HG03354 (cell line): ENCODE measurements at regions not wholly inside any gene's neighbourhood (a gene's known extent, or its start where the extent isn't known, plus 50 kb on each side); places are given as distances from the start of the nearest gene placed in this dataset.
"Not testable (repeated sequence)": the region's sequence is repeated elsewhere in the genome, so short reads cannot be mapped to it uniquely, and the experiment has no call there.

Experiments
- ATAC-seq: cut with Tn5 transposase; IDR thresholded peaks from one replicate; pipeline ENCODE4 v1.9.1; 2021; ENCODE audit warnings: mild to moderate bottlenecking; ENCODE audit not compliant: unreplicated experiment, poor library complexity, severe bottlenecking

- no peak for ATAC-seq
These were observed 101.8 kb downstream of the NUFIP1 start for GRCh38 chr13:44887515-44887914.

GRCh38 chr13:44884076-44884729 is 105.1 kb downstream of the NUFIP1 start:
- ATAC-seq = no peak

- ATAC-seq = no peak
These were observed 109.7 kb downstream of the NUFIP1 start for GRCh38 chr13:44879452-44880058.

GRCh38 chr13:44876782-44877324 is 112.4 kb downstream of the NUFIP1 start:
- no peak for ATAC-seq

GRCh38 chr13:44874886-44875630 is 114.2 kb downstream of the NUFIP1 start:
- ATAC-seq = no peak

GRCh38 chr13:44874176-44874575 is 115.1 kb downstream of the NUFIP1 start:
- ATAC-seq = no peak

GRCh38 chr13:44873461-44873860 is 115.8 kb downstream of the NUFIP1 start:
- no peak for ATAC-seq

- no peak for ATAC-seq
These were observed 116.5 kb downstream of the NUFIP1 start for GRCh38 chr13:44872751-44873150.

GRCh38 chr13:44870456-44870929 is 118.8 kb downstream of the NUFIP1 start:
- ATAC-seq = no peak

- no peak for ATAC-seq
These were observed 120.1 kb downstream of the NUFIP1 start for GRCh38 chr13:44869167-44869566.

- peak; percentile 93 for ATAC-seq
These were observed 120.9 kb downstream of the NUFIP1 start for GRCh38 chr13:44868397-44868796.

GRCh38 chr13:44867825-44868224 is 121.4 kb downstream of the NUFIP1 start:
- ATAC-seq = no peak

- no peak for ATAC-seq
These were observed 122.8 kb downstream of the NUFIP1 start for GRCh38 chr13:44866411-44866911.

GRCh38 chr13:44865722-44866410 is 123.4 kb downstream of the NUFIP1 start:
- no peak for ATAC-seq

- ATAC-seq = not testable (repeated sequence)
These were observed 125.6 kb downstream of the NUFIP1 start for GRCh38 chr13:44863641-44864040.

GRCh38 chr13:44860454-44860853 is 128.8 kb downstream of the NUFIP1 start:
- no peak for ATAC-seq

GRCh38 chr13:44857736-44858135 is 131.5 kb downstream of the NUFIP1 start:
- ATAC-seq = no peak

- no peak for ATAC-seq
These were observed 132.2 kb downstream of the NUFIP1 start for GRCh38 chr13:44857061-44857460.

- no peak for ATAC-seq
These were observed 133.4 kb downstream of the NUFIP1 start for GRCh38 chr13:44855860-44856259.
